Activated CD8-positive, alpha-beta T cell treated with anti-CD3 and anti-CD28 coated beads for 36 hours (primary cell): ENCODE measurements at regions not wholly inside any gene's neighbourhood (a gene's known extent, or its start where the extent isn't known, plus 50 kb on each side); places are given as distances from the start of the nearest gene placed in this dataset.

Experiments used
- ATAC-seq: fragments of 200-7000 bp; cut with Tn5 transposase; one replicate; pipeline ENCODE4 v1.10.0; 2021; ENCODE audit warnings: mild to moderate bottlenecking, moderate library complexity
- CTCF ChIA-PET: fragments of 350-600 bp; sonication (Branson Sonifier 250); formaldehyde crosslinking; loops from one replicate; lab custom pipeline; 2021; ENCODE audit warnings: antibody characterized with exemption; lab: Charles Lee
- POLR2A ChIA-PET: fragments of 350-600 bp; sonication (Branson Sonifier 250); formaldehyde crosslinking; loops from one replicate; lab custom pipeline; 2021; ENCODE audit warnings: antibody characterized with exemption; lab: Charles Lee
- DNase-seq: peaks from one replicate; pipeline ENCODE4 v3.0.0-alpha.2; 2020
- H3K27ac Mint-ChIP-seq: one replicate; pipeline ENCODE4 v1.8.0; 2021; ENCODE audit warnings: mild to moderate bottlenecking, mixed read lengths
- H3K27me3 Mint-ChIP-seq: one replicate; pipeline ENCODE4 v1.8.0; 2021; ENCODE audit warnings: mixed read lengths
- H3K36me3 Mint-ChIP-seq: one replicate; pipeline ENCODE4 v1.8.0; 2021; ENCODE audit warnings: low read depth, mixed read lengths
- H3K4me1 Mint-ChIP-seq: one replicate; pipeline ENCODE4 v1.8.0; 2021; ENCODE audit warnings: low read depth, mixed read lengths
- H3K4me3 Mint-ChIP-seq: one replicate; pipeline ENCODE4 v1.8.0; 2021; ENCODE audit warnings: mild to moderate bottlenecking, moderate library complexity, mixed read lengths
- H3K9me3 Mint-ChIP-seq: one replicate; pipeline ENCODE4 v1.8.0; 2021; ENCODE audit warnings: mixed read lengths
- CTCF ChIP-seq: fragments of 200-600 bp; IDR thresholded peaks from one replicate; pipeline ENCODE4 v1.8.0; 2022; ENCODE audit warnings: antibody characterized with exemption, mild to moderate bottlenecking
- intact Hi-C: fragments of 100-400 bp; cut with micrococcal nuclease; formaldehyde crosslinking; loops from one replicate; pipeline ENCODE4 v1.10.0; 2022

GRCh38 chr6:100232781-100233573 lies 231.7 kb downstream of the SIM1 start:
- no peak overlapping the region for H3K4me3 Mint-ChIP-seq
- DNase-seq (no peak), ATAC-seq (no peak)
- H3K9me3 Mint-ChIP-seq: no peaks in the 10 kb centered on the region
- H3K27me3 Mint-ChIP-seq: peaks cover 20% of the 10 kb centered on the region
- CTCF ChIA-PET: no interaction called here
- H3K27ac Mint-ChIP-seq: no peak overlapping the region
- POLR2A ChIA-PET: no interaction called here
- intact Hi-C loops: no loop called here
- H3K4me1 Mint-ChIP-seq: peaks cover 8% of the 10 kb centered on the region
- no peaks in the 10 kb centered on the region for H3K36me3 Mint-ChIP-seq
- TF ChIP-seq CTCF: no peak

DNA sequence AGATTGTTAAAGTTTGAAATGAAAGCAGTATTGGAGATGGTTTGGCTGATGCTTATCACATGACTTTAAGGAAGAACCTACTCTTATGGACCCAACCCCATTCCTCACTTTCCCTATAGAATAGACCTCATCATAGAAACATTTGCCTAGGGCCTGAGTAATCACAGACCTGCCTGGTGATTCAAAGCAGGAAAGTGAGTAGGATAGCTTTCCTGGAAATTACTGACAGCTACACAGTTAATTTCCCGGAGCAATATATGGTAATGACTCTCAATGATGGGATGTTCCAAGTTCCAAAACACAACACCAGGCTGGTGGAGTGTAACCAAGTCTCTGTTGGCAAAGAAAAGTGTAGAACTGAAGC lies 233.8 kb downstream of the SIM1 start:
- ATAC-seq (no peak), DNase-seq (no peak)
- intact Hi-C loops: no loop called here
- peaks cover 23% of the 10 kb centered on the region for H3K27me3 Mint-ChIP-seq
- H3K27ac Mint-ChIP-seq: no peak overlapping the region
- H3K4me1 Mint-ChIP-seq: peaks cover 9% of the 10 kb centered on the region
- H3K9me3 Mint-ChIP-seq: no peaks in the 10 kb centered on the region
- no peak overlapping the region for H3K4me3 Mint-ChIP-seq
- POLR2A ChIA-PET: no interaction called here
- no peaks in the 10 kb centered on the region for H3K36me3 Mint-ChIP-seq
- CTCF ChIA-PET: no interaction called here
- no peak for TF ChIP-seq CTCF

DNA sequence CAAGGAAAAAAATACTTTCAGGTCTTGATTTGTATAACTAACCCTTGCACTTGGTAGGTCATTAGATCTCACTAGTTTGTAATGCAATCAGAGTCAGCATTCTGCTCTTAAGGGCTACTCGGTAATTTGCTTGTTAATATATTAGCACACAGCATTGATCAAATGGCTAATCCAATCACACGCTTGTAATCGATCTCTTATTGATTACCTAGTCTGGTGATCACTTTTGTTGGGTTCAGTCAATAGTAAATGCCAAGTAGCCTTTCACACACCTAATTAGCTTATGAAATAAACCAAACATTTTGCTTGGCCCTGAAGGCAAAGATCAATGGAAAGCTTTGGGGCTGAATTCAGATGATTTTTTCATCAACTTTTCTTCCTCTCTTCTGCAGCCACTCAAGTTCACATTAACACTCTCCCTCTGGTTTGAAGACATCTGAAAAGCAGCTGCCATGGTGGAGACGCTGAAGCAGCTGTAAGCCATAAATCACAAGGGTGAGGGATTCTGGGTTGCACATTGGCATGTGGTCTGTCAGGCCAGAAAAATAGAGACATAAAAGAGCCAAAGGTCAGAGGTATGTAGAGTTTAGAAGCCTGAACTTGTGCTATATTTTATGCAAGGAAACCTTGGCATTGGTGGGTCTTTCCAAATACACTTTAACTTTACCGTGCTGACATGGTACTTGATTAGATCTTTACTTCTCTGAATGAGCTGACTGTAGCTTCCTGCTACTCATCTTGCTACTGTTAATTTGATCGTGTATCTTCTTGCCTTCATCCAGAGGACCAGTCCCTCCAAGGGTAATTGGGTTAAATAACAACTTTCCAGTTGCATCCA lies 234.4 kb downstream of the SIM1 start:
- ChIA-PET CTCF (interaction anchor here (1.5 kb wide), 1 partner anchor 16 kb away, joined by 3 read pairs; no protein-coding TSS in a partner anchor), POLR2A (no interaction called here)
- no peaks in the 10 kb centered on the region for H3K9me3 Mint-ChIP-seq
- no peak for ATAC-seq
- H3K4me3 Mint-ChIP-seq: no peak overlapping the region
- TF ChIP-seq CTCF: no peak
- peaks cover 23% of the 10 kb centered on the region for H3K27me3 Mint-ChIP-seq
- peaks cover 9% of the 10 kb centered on the region for H3K4me1 Mint-ChIP-seq
- intact Hi-C loops: no loop called here
- no peak overlapping the region for H3K27ac Mint-ChIP-seq
- H3K36me3 Mint-ChIP-seq: no peaks in the 10 kb centered on the region
- no peak for DNase-seq

DNA sequence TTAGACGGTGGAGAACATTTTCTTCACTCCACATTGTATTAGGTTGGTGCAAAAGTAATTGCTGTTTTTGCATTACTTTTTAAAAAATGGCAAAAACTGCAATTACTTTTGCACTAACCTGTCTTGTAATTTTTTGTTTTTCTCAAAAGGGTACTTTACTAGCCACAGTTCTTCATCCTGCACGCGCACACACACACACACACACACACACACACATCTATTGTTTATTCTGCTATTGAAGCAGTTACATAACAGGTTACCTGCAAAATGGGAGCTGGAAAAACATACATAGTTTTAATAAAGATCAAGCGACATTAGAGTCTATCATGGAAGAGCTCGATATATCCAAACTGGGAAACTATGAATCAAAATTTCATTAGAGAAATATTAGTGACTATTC lies 235.2 kb downstream of the SIM1 start:
- H3K27me3 Mint-ChIP-seq: peaks cover 23% of the 10 kb centered on the region
- no peaks in the 10 kb centered on the region for H3K9me3 Mint-ChIP-seq
- POLR2A ChIA-PET: no interaction called here
- no peak overlapping the region for H3K27ac Mint-ChIP-seq
- intact Hi-C loops: no loop called here
- TF ChIP-seq CTCF: no peak
- no peaks in the 10 kb centered on the region for H3K36me3 Mint-ChIP-seq
- DNase-seq (no peak), ATAC-seq (no peak)
- CTCF ChIA-PET: interaction anchor here (1.5 kb wide), 1 partner anchor 17 kb away, joined by 3 read pairs; no protein-coding TSS in a partner anchor
- peaks cover 9% of the 10 kb centered on the region for H3K4me1 Mint-ChIP-seq
- peak overlapping the region; percentile 41 for H3K4me3 Mint-ChIP-seq
